Neural cell (in vitro differentiated cells): ENCODE measurements at regions not wholly inside any gene's neighbourhood (a gene's known extent, or its start where the extent isn't known, plus 50 kb on each side); places are given as distances from the start of the nearest gene placed in this dataset.

ENCODE experiments used
- EP300 ChIP-seq: fragments of 450-650 bp; conservative IDR thresholded peaks from 2 replicates; pipeline ENCODE4 v1.6.1; 2014; ENCODE audit warnings: antibody characterized with exemption, mild to moderate bottlenecking, moderate library complexity; ENCODE audit not compliant: poor library complexity, severe bottlenecking
- EZH2 ChIP-seq: fragments of 200-600, 300-800 bp; shearing (Covaris generic), sonication (generic); IDR thresholded peaks from 2 replicates; pipeline ENCODE4 v1.6.1; 2014; ENCODE audit warnings: antibody characterized with exemption, low read length, borderline replicate concordance, mild to moderate bottlenecking; ENCODE audit not compliant: insufficient read depth, poor library complexity, severe bottlenecking
- POLR2AphosphoS5 ChIP-seq: IDR thresholded peaks from 2 replicates; pipeline ENCODE4 v1.6.1; 2012
- TAF1 ChIP-seq: IDR thresholded peaks from 2 replicates; pipeline ENCODE4 v1.6.1; 2012; ENCODE audit warnings: low read depth
- TF ChIP-seq, protein P1 (sequence below): fragments of 450-650 bp; IDR thresholded peaks from 2 replicates; pipeline ENCODE4 v1.5.1; 2014; ENCODE audit warnings: antibody characterized with exemption, mild to moderate bottlenecking, moderate library complexity; ENCODE audit not compliant: poor library complexity, severe bottlenecking
- TF ChIP-seq, protein P2 (sequence below): IDR thresholded peaks from 2 replicates; pipeline ENCODE4 v1.6.1; 2012; ENCODE audit warnings: borderline replicate concordance

DNA sequence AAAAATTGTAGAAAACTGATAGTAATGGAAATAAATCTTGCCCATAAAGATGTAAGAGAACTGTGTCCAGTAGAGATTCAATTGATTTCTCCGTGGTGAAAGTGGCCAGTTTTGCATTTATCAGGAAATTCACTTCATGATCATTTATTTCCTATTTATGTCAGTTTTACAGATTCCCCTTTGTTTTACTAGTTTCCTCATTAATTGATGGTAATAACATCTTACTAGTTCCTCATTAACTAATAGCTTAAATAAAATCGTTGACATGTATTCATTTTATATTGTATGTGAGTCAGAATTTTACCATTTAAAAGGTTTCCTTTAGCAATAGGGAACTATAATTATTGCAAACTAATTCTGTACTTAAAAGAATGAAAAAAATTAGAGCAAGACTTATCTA is 99.8 kb upstream of the ADGRF1 start:
- TF ChIP-seq, protein P1, sequence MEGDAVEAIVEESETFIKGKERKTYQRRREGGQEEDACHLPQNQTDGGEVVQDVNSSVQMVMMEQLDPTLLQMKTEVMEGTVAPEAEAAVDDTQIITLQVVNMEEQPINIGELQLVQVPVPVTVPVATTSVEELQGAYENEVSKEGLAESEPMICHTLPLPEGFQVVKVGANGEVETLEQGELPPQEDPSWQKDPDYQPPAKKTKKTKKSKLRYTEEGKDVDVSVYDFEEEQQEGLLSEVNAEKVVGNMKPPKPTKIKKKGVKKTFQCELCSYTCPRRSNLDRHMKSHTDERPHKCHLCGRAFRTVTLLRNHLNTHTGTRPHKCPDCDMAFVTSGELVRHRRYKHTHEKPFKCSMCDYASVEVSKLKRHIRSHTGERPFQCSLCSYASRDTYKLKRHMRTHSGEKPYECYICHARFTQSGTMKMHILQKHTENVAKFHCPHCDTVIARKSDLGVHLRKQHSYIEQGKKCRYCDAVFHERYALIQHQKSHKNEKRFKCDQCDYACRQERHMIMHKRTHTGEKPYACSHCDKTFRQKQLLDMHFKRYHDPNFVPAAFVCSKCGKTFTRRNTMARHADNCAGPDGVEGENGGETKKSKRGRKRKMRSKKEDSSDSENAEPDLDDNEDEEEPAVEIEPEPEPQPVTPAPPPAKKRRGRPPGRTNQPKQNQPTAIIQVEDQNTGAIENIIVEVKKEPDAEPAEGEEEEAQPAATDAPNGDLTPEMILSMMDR = no peak
- TF ChIP-seq, protein P2, sequence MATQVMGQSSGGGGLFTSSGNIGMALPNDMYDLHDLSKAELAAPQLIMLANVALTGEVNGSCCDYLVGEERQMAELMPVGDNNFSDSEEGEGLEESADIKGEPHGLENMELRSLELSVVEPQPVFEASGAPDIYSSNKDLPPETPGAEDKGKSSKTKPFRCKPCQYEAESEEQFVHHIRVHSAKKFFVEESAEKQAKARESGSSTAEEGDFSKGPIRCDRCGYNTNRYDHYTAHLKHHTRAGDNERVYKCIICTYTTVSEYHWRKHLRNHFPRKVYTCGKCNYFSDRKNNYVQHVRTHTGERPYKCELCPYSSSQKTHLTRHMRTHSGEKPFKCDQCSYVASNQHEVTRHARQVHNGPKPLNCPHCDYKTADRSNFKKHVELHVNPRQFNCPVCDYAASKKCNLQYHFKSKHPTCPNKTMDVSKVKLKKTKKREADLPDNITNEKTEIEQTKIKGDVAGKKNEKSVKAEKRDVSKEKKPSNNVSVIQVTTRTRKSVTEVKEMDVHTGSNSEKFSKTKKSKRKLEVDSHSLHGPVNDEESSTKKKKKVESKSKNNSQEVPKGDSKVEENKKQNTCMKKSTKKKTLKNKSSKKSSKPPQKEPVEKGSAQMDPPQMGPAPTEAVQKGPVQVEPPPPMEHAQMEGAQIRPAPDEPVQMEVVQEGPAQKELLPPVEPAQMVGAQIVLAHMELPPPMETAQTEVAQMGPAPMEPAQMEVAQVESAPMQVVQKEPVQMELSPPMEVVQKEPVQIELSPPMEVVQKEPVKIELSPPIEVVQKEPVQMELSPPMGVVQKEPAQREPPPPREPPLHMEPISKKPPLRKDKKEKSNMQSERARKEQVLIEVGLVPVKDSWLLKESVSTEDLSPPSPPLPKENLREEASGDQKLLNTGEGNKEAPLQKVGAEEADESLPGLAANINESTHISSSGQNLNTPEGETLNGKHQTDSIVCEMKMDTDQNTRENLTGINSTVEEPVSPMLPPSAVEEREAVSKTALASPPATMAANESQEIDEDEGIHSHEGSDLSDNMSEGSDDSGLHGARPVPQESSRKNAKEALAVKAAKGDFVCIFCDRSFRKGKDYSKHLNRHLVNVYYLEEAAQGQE = no peak
- TF ChIP-seq EP300 (no peak), EZH2 (no peak), POLR2AphosphoS5 (no peak), TAF1 (no peak)
